Thoracic aorta (tissue), 2 donors: ENCODE measurements at regions not wholly inside any gene's neighbourhood (a gene's known extent, or its start where the extent isn't known, plus 50 kb on each side); places are given as distances from the start of the nearest gene placed in this dataset.

Source experiments
- ATAC-seq: fragments of 150-250 bp; one replicate; pipeline ENCODE4 v1.8.0; 2017; ENCODE audit warnings: low read depth; ENCODE audit not compliant: insufficient number of reproducible peaks, low FRiP score
- DNase-seq: peaks from one replicate; pipeline ENCODE4 v3.0.0-alpha.2; 2020; ENCODE audit warnings: low spot score
- H3K27ac ChIP-seq, 2 donors: fragments of 200-600 bp; sonication (generic); 1 replicate in 1 of 2; 2 replicates in 1 of 2; pipeline ENCODE4 v1.5.1; 2016; ENCODE audit warnings: mild to moderate bottlenecking in 2 of 2, moderate library complexity in 2 of 2
- H3K27me3 ChIP-seq: fragments of 200-600 bp; sonication (generic); replicated peaks from 2 replicates; pipeline ENCODE4 v1.6.0; 2016; ENCODE audit warnings: mild to moderate bottlenecking; ENCODE audit not compliant: insufficient read depth
- H3K36me3 ChIP-seq: fragments of 200-600 bp; sonication (generic); one replicate; pipeline ENCODE4 v1.5.1; 2016
- H3K4me1 ChIP-seq, 2 donors: fragments of 200-600 bp; sonication (generic); 1 replicate in 1 of 2; 2 replicates in 1 of 2; pipeline versions ENCODE4 v1.5.1 to v1.6.0; 2016; ENCODE audit warnings: low read depth in 2 of 2, mild to moderate bottlenecking in 1 of 2; ENCODE audit not compliant: control insufficient read depth in 1 of 2
- H3K4me3 ChIP-seq: fragments of 200-600 bp; sonication (generic); 2 replicates; pipeline ENCODE4 v1.5.1; 2016; ENCODE audit warnings: mild to moderate bottlenecking
- H3K9me3 ChIP-seq: fragments of 200-600 bp; sonication (generic); 2 replicates; pipeline ENCODE4 v1.5.1; 2016
- CTCF ChIP-seq: fragments of 200-600 bp; sonication (generic); IDR thresholded peaks from one replicate; pipeline ENCODE4 v1.5.1; 2019; ENCODE audit warnings: antibody characterized with exemption

- no peak overlapping the region for H3K27ac ChIP-seq
- no peak for DNase-seq
- no peaks in the 10 kb centered on the region for H3K4me1 ChIP-seq
- H3K4me3 ChIP-seq: no peak overlapping the region
- H3K36me3 ChIP-seq: no peaks in the 10 kb centered on the region
- no peaks in the 10 kb centered on the region for H3K27me3 ChIP-seq
- ATAC-seq: no peak
- H3K9me3 ChIP-seq: no peaks in the 10 kb centered on the region
- TF ChIP-seq CTCF: no peak
Observed at GRCh38 chr10:23558361-23558799, 119.5 kb downstream of the OTUD1 start.

GRCh38 chr10:23568996-23569395 is 130.1 kb downstream of the OTUD1 start:
- Histone ChIP-seq H3K27ac (no peak overlapping the region), H3K27me3 (no peaks in the 10 kb centered on the region), H3K9me3 (peaks cover 9% of the 10 kb centered on the region), H3K4me3 (no peak overlapping the region), H3K4me1 (no peaks in the 10 kb centered on the region), H3K36me3 (no peaks in the 10 kb centered on the region)
- ATAC-seq (no peak), DNase-seq (no peak)
- TF ChIP-seq CTCF: no peak

GRCh38 chr10:23571884-23572283 is 133.0 kb downstream of the OTUD1 start:
- H3K4me3 ChIP-seq: no peak overlapping the region
- H3K27me3 ChIP-seq: no peaks in the 10 kb centered on the region
- peaks cover 9% of the 10 kb centered on the region for H3K9me3 ChIP-seq
- ATAC-seq (no peak), DNase-seq (no peak)
- TF ChIP-seq CTCF: no peak
- no peaks in the 10 kb centered on the region for H3K36me3 ChIP-seq
- H3K27ac ChIP-seq: no peak overlapping the region
- H3K4me1 ChIP-seq: no peaks in the 10 kb centered on the region

GRCh38 chr10:23581906-23582450 is 143.1 kb downstream of the OTUD1 start:
- H3K9me3 ChIP-seq: no peaks in the 10 kb centered on the region
- H3K27ac ChIP-seq: no peak overlapping the region
- H3K4me1 ChIP-seq: no peaks in the 10 kb centered on the region
- TF ChIP-seq CTCF: no peak
- no peaks in the 10 kb centered on the region for H3K36me3 ChIP-seq
- DNase-seq: no peak
- H3K27me3 ChIP-seq: no peaks in the 10 kb centered on the region
- no peak overlapping the region for H3K4me3 ChIP-seq
- no peak for ATAC-seq

GRCh38 chr10:23584396-23584795 is 145.5 kb downstream of the OTUD1 start:
- no peaks in the 10 kb centered on the region for H3K9me3 ChIP-seq
- DNase-seq (no peak), ATAC-seq (no peak)
- H3K4me1 ChIP-seq: no peaks in the 10 kb centered on the region
- H3K4me3 ChIP-seq: no peak overlapping the region
- TF ChIP-seq CTCF: no peak
- H3K36me3 ChIP-seq: no peaks in the 10 kb centered on the region
- H3K27ac ChIP-seq: no peak overlapping the region
- H3K27me3 ChIP-seq: no peaks in the 10 kb centered on the region
